Gastrocnemius medialis (tissue), 4 donors: ENCODE measurements at regions not wholly inside any gene's neighbourhood (a gene's known extent, or its start where the extent isn't known, plus 50 kb on each side); places are given as distances from the start of the nearest gene placed in this dataset.

Source experiments
- CTCF ChIP-seq, 5 experiments: fragments of 450-650 bp in 3 of 5; fragments of 200-600 bp in 2 of 5; sonication (generic) in 2 of 5; IDR thresholded peaks in 4 of 5; conservative IDR thresholded peaks in 1 of 5; 1 replicate in 4 of 5; 2 replicates in 1 of 5; pipeline ENCODE4 v1.5.1; 2016 to 2019; ENCODE audit warnings: antibody characterized with exemption in 5 of 5, mild to moderate bottlenecking in 3 of 5, moderate library complexity in 3 of 5
- POLR2A ChIP-seq, 2 donors: fragments of 450-650 bp; IDR thresholded peaks; one replicate each; pipeline ENCODE4 v1.6.1; 2017; ENCODE audit warnings: antibody characterized with exemption in 2 of 2, mild to moderate bottlenecking in 2 of 2, moderate library complexity in 2 of 2

- TF ChIP-seq CTCF (IDR thresholded peaks at IDR 0.05 in 4 of 5, conservative IDR thresholded peaks at IDR 0.05 in 1 of 5) (no peak), POLR2A (IDR thresholded peaks at IDR 0.05) (no peak)
Measured at GRCh38 chr3:189375532-189375931, 203.8 kb downstream of the TPRG1 start.
